GM23338 (cell line): ENCODE measurements at regions not wholly inside any gene's neighbourhood (a gene's known extent, or its start where the extent isn't known, plus 50 kb on each side); places are given as distances from the start of the nearest gene placed in this dataset.
"Not testable (repeated sequence)": the region's sequence is repeated elsewhere in the genome, so short reads cannot be mapped to it uniquely, and the experiment has no call there.

Source experiments
- EZH2 ChIP-seq: fragments of 200-600 bp; sonication (generic); IDR thresholded peaks from one replicate; pipeline ENCODE4 v1.8.0; 2017; ENCODE audit warnings: antibody characterized with exemption, mild to moderate bottlenecking, low read depth; ENCODE audit not compliant: unreplicated experiment
- EZH2phosphoT487 ChIP-seq: fragments of 200-600 bp; sonication (generic); IDR thresholded peaks from one replicate; pipeline ENCODE4 v1.8.1; 2018; ENCODE audit warnings: antibody characterized with exemption; ENCODE audit not compliant: unreplicated experiment
- POLR2AphosphoS5 ChIP-seq: IDR thresholded peaks from 2 replicates; pipeline ENCODE4 v1.6.1; 2016; ENCODE audit warnings: antibody characterized with exemption, low read depth
- ZNF331 ChIP-seq: fragments of 250-450 bp; sonication (Bioruptor Pico); IDR thresholded peaks from 2 replicates; pipeline ENCODE4 v1.5.0; 2020; ENCODE audit warnings: low read depth, mild to moderate bottlenecking, moderate library complexity
- TF ChIP-seq, protein P1 (sequence below), 2 experiments: fragments of 200-600 bp in 1 of 2; sonication (generic) in 1 of 2; conservative IDR thresholded peaks; 2 replicates each; pipeline versions ENCODE4 v1.5.1 to v1.6.1; 2016 to 2017; ENCODE audit warnings: antibody characterized with exemption in 2 of 2, low read depth in 2 of 2, mild to moderate bottlenecking in 2 of 2, moderate library complexity in 1 of 2

DNA sequence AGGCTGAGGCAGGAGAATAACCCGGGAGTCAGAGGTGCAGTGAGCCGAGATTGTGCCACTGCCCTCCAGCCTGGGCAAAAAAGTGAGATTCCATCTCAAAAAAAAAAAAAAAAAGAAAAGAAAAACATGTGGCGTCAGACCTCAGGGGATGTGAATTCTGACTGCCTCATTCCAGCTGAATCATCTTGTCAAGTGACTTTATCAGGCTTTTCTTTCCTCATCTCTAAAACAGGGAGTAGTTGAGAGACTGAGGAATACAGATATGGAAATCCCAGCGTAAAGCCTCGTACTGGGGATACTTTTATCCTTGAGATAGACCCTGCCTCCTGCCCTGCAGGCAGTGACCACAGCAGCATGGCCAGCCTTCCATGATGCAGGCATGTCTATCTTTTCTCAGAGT, 76.4 kb downstream of the PPIAL4A start:
- TF ChIP-seq, protein P1, sequence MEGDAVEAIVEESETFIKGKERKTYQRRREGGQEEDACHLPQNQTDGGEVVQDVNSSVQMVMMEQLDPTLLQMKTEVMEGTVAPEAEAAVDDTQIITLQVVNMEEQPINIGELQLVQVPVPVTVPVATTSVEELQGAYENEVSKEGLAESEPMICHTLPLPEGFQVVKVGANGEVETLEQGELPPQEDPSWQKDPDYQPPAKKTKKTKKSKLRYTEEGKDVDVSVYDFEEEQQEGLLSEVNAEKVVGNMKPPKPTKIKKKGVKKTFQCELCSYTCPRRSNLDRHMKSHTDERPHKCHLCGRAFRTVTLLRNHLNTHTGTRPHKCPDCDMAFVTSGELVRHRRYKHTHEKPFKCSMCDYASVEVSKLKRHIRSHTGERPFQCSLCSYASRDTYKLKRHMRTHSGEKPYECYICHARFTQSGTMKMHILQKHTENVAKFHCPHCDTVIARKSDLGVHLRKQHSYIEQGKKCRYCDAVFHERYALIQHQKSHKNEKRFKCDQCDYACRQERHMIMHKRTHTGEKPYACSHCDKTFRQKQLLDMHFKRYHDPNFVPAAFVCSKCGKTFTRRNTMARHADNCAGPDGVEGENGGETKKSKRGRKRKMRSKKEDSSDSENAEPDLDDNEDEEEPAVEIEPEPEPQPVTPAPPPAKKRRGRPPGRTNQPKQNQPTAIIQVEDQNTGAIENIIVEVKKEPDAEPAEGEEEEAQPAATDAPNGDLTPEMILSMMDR (conservative IDR thresholded peaks at IDR 0.05; ENCODE audit: low read depth in 2 of 2) = not testable (repeated sequence)
- not testable (repeated sequence) for TF ChIP-seq EZH2; ZNF331 (CRISPR knock-in tag); EZH2phosphoT487; POLR2AphosphoS5
